Left renal pelvis (tissue), 4 donors: ENCODE measurements at regions not wholly inside any gene's neighbourhood (a gene's known extent, or its start where the extent isn't known, plus 50 kb on each side); places are given as distances from the start of the nearest gene placed in this dataset.

Experiments
- DNase-seq, 4 donors: peaks; one replicate each; pipeline ENCODE4 v3.0.0-alpha.2; 2013; ENCODE audit warnings: low read depth in 4 of 4, low spot score in 3 of 4

GRCh38 chr2:155350783-155351580 is 652.5 kb downstream of the KCNJ3 start:
- DNase-seq, result no peak

DNA sequence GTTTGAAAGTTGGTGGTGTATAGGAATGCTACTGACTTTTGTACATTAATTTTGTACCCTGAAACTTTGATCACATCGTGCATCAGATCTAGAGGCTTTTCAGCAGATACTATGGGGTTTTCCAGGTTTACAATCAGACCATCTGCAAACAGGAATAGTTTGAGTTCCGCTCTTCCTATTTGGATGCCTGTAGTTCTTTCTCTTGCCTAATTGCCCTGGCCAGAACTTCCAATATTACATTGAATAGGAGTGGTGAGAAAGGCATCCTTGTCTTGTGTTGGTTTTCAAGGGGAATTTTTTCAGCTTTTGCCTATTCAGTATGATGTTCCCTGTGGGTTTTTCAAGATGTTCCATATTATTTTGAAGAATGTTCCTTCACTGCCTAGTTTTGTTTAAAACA is 633.5 kb downstream of the KCNJ3 start:
- DNase-seq, result no peak

DNA sequence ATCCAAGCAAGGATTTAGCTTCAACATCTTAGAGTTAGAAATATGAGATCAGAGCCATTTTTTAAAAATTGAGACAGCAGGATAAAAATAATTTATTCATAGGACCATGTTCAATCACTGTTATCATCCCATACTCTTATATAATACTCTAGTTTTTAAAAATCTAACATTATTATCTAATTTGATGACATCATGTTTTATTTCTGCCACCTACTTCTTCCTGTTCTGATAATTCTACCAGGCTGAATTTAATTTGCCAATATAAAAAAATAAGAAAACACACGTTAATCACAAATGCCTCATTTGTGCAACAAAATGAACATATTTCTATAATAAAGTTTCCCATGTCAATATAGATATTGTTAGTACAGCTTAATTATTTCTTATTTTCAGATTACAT is 621.7 kb downstream of the KCNJ3 start:
- no peak for DNase-seq

DNA sequence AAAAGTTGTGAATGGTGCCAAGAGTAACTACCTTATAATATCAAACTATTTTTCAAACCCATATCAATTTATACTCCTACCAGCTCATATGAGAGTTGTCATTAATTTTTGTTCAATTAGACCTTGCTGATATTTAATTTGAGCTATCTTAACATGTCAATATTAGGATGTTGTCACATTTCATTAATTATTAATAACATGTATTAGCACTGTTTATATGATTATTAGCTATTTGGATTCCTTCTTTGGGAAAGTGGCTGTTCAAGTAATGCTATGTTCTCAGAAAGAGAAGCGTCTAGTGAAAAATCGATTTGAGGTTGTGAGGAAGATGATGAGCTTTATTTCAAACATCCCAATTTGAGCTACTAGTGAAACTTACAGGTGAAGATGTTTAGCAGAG is 620.2 kb downstream of the KCNJ3 start:
- DNase-seq, result no peak

DNA sequence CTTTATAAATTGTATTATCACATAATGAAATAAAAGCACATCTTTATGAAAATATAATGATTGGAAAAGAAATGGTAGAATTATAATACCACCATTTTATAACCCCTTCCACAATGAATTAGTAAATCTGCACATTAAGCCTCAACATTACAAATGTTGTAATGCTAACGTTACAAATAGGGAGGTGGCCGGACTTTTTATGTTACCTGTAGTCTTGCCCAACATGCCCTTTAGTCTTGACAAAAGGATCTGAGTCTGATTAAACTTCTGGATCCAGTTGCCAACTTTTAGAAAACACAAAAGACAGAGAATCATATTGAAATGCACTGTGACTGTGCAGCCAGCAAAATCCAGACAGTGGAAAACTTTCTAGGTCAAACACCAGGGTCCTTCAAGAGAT is 617.3 kb downstream of the KCNJ3 start:
- no peak for DNase-seq

DNA sequence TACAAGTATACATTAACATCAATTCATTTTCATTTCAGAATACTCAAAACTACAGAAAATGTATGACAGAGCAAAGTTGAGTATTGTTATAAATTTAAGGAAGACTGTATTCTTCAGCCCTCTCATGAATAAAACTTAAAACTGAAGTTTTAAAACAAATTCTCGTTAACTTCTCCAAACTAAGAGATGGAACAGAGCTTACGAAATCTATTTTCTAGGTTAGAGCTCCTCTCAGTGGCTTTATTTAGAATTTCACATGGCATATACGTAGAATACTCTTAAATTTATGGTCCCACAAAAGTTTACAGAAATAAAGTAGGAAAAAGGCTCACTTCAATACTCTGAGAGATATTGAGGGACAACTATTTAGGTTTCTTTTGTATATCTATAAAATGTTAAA is 612.1 kb downstream of the KCNJ3 start:
- peak in 3 of 4 donors; percentile 0 to 1 (median 0) for DNase-seq

- no peak for DNase-seq
Observed at GRCh38 chr2:155309483-155309882, 611.0 kb downstream of the KCNJ3 start.

GRCh38 chr2:155308367-155309009 is 610.0 kb downstream of the KCNJ3 start:
- no peak for DNase-seq

- DNase-seq, result no peak
Observed at GRCh38 chr2:155301221-155301620, 602.7 kb downstream of the KCNJ3 start.

- no peak for DNase-seq
Observed at GRCh38 chr2:155298001-155298400, 599.5 kb downstream of the KCNJ3 start.

DNA sequence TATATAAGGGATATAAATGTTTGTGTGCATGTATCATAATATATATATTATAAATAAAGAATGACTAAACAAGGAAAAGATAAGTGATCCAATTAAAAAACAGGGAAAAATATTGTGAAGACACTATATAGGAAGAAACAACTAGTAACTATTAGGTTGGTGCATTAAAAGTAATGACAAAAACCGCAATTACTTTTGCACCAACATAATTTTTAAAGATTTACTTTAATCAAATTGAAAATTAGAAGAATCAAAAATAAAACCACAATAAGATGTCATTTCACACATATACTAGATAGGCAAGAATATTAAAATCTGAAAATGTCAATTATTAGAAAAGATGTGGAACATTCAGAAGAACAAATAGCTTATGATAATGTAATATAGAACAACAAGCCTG is 595.9 kb downstream of the KCNJ3 start:
- DNase-seq, result no peak

GRCh38 chr2:155281907-155282306 is 583.4 kb downstream of the KCNJ3 start:
- no peak for DNase-seq

DNA sequence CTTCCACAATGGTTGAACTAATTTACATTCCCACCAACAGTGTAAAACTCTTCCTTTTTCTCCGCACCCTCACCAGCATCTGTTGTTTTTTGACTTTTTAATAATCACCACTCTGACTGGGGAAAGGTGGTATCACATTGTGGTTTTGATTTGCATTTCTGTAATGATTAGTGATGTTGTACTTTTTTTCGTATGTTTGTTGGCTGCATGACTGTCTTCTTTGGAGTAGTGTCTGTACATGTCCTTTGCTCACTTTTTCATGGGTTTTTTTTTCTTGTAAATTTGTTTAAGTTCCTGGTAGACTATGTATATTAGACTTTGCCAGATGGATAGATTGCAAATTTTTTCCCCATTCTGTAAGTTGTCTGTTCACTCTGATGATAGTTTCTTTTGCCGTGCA is 574.8 kb downstream of the KCNJ3 start:
- DNase-seq, result no peak

DNA sequence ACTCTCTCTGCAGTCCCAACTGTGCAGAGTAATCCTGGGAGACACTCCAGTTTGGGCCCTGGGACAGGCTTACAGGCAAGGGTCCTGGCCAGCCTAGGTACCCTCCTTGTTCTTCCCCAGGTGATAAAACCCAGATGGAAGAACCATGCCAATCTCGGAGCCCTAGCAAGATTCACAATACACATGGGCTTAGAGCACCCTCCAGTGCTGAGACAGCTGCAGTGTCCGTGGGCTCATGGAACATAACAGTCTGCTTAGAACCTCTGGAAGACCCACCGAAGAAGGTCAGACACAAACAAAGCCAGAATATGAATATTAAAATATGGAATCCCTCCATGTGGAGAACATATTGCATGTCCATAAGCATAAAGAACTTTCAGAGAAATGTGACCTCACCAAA is 568.1 kb downstream of the KCNJ3 start:
- DNase-seq, result no peak

- no peak for DNase-seq
Observed at GRCh38 chr2:155266109-155266508, 567.6 kb downstream of the KCNJ3 start.

DNA sequence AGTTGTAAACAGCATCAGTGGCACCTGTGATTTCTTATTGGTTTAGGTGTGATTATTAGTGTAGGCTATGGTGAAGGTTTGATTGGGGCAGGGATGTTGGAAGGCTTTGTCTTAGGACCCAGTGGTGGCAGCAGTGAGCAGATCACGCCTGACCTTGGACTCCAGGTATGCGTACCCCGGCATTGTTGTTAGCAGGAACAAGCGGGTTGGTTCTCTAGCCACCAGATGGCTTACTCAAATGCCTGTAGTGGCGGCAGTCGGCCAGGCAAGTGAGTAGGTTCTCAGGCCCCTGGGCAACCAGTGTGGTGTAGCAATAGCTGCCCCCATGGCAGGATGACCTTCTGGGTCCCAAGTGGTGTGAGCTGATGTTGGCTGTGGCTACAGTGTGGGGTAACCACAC is 558.3 kb downstream of the KCNJ3 start:
- no peak for DNase-seq

- DNase-seq, result no peak
Observed at GRCh38 chr2:155250800-155251199, 552.3 kb downstream of the KCNJ3 start.

- DNase-seq, result no peak
Observed at GRCh38 chr2:155240176-155240575, 541.7 kb downstream of the KCNJ3 start.

DNA sequence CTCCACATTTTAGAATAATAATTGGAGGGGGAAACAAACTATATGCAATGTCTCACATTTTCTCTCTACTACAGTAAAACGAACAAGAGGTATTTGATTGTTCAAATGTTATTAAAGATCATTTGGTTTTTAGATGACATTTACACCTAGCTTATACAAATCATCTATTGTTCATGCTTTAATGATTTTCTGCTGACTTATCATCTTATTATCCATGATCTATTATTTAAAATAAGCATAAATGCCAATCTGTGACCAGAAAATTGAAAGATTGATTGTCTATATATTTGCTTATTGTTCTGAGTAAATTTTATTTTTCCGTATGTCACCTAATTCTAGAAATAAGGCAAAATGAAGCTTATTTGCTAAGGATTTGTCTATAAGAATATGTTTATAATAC is 537.2 kb downstream of the KCNJ3 start:
- DNase-seq, result no peak

DNA sequence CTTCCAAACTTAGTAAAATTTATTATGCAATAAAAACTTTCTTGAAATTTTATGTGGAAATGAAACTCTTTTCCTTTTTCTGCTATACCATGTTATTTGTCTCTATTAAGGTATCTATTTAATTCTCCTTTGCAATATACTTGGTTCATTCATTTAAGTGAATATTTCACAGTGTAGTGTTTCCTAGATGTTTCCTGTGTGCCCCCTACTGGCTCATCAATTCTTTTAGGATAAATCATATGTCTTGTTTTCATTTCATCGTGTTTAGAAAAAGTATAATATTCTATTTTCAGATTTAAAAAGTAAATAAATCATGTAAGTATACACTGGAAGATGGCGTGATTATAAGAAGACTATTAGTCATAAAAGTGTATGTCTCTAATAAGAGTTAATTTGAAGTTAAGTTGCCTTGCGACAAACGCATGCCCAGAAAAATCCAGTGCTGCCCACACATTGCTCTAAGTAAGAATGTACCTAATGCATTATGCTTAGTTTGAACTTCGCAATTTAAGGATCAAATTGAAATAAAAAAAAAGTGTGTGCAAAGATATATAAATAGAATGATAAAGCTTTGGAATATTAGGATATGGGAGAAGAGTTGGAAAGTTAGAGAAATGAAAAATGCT is 525.4 kb downstream of the KCNJ3 start:
- DNase-seq, result peak in 1 of 4 donors; percentile 10

GRCh38 chr2:155218945-155219344 is 520.5 kb downstream of the KCNJ3 start:
- DNase-seq, result no peak
